PC-9 (cell line): ENCODE measurements at regions not wholly inside any gene's neighbourhood (a gene's known extent, or its start where the extent isn't known, plus 50 kb on each side); places are given as distances from the start of the nearest gene placed in this dataset.
A peak's percentile ranks its signal among the peaks of the same experiment; 100 is the strongest.

Experiments used
- BruUV-seq: library from RNA; stranded (reverse); fragments of 400-500 nt; replicated peaks from 2 replicates; lab custom pipeline; 2021; lab: Mats Ljungman, UMichigan
- CTCF ChIA-PET: fragments of 300-600 bp; sonication (Branson Sonifier 250); formaldehyde crosslinking; loops from one replicate; lab custom pipeline; 2022; ENCODE audit warnings: antibody characterized with exemption; lab: Charles Lee
- POLR2A ChIA-PET: fragments of 300-600 bp; sonication (Branson Sonifier 250); formaldehyde crosslinking; loops from one replicate; lab custom pipeline; 2022; ENCODE audit warnings: antibody characterized with exemption; ENCODE audit not compliant: unreplicated experiment; lab: Charles Lee
- DNase-seq, 2 experiments: peaks; one replicate each; pipeline versions ENCODE4 v3.0.0 to v3.0.0-alpha.2; 2015 to 2022; ENCODE audit warnings: mixed read lengths in 1 of 2
- H2AFZ ChIP-seq: fragments of 200-600 bp; sonication (generic); 2 replicates; pipeline ENCODE4 v1.8.1; 2017; ENCODE audit warnings: antibody characterized with exemption
- H3F3A ChIP-seq: fragments of 200-600 bp; sonication (generic); 2 replicates; pipeline ENCODE4 v1.8.1; 2017; ENCODE audit warnings: antibody characterized with exemption, mild to moderate bottlenecking, low read depth; ENCODE audit not compliant: insufficient read depth
- H3K27ac ChIP-seq: fragments of 200-600 bp; sonication (generic); 2 replicates; pipeline ENCODE4 v1.6.1; 2016; ENCODE audit warnings: mixed run types
- H3K27me3 ChIP-seq: fragments of 200-600 bp; sonication (generic); 2 replicates; pipeline ENCODE4 v1.6.1; 2016; ENCODE audit warnings: low read depth, mixed run types; ENCODE audit not compliant: insufficient read depth
- H3K36me3 ChIP-seq: fragments of 200-600 bp; sonication (generic); 2 replicates; pipeline ENCODE4 v1.6.1; 2016; ENCODE audit warnings: low read depth, mixed run types
- H3K4me1 ChIP-seq: fragments of 200-600 bp; sonication (generic); replicated peaks from 2 replicates; pipeline ENCODE4 v1.6.1; 2016; ENCODE audit warnings: mixed run types; ENCODE audit not compliant: insufficient read depth
- H3K4me2 ChIP-seq: fragments of 200-600 bp; sonication (generic); 2 replicates; pipeline ENCODE4 v1.6.1; 2017; ENCODE audit warnings: mixed run types
- H3K4me3 ChIP-seq: fragments of 200-600 bp; sonication (generic); 2 replicates; pipeline ENCODE4 v1.6.1; 2016; ENCODE audit warnings: mixed run types
- H3K79me2 ChIP-seq: fragments of 200-600 bp; sonication (generic); 2 replicates; pipeline ENCODE4 v1.6.1; 2017; ENCODE audit warnings: low read depth, mixed run types
- H3K9me2 ChIP-seq: fragments of 200-600 bp; sonication (generic); 2 replicates; pipeline ENCODE4 v1.8.1; 2017; ENCODE audit warnings: mild to moderate bottlenecking; ENCODE audit not compliant: insufficient read depth
- H3K9me3 ChIP-seq: fragments of 200-600 bp; sonication (generic); 2 replicates; pipeline ENCODE4 v1.8.1; 2016; ENCODE audit warnings: low read depth; ENCODE audit not compliant: insufficient read depth
- H4K20me1 ChIP-seq: fragments of 200-600 bp; sonication (generic); 2 replicates; pipeline ENCODE4 v1.8.1; 2017; ENCODE audit not compliant: insufficient read depth
- EZH2 ChIP-seq: fragments of 200-600 bp; sonication (generic); IDR thresholded peaks from 2 replicates; pipeline ENCODE4 v1.8.0; 2017; ENCODE audit warnings: antibody characterized with exemption, low read depth
- intact Hi-C: fragments of 100-400 bp; cut with micrococcal nuclease; formaldehyde crosslinking; loops from one replicate; pipeline ENCODE4 v1.10.0; 2022; ENCODE audit not compliant: unreplicated experiment
- TF ChIP-seq, protein P1 (sequence below): fragments of 200-600 bp; sonication (generic); conservative IDR thresholded peaks from 2 replicates; pipeline ENCODE4 v1.6.1; 2017; ENCODE audit warnings: mixed run types, antibody characterized with exemption, mild to moderate bottlenecking, moderate library complexity

- no TSS peak for BruUV-seq
- POLR2A ChIA-PET, result interaction anchor here (0.7 kb wide), 1 partner anchor 621 kb away, joined by 3 read pairs; no protein-coding TSS in a partner anchor
- peaks cover 32% of the 10 kb centered on the region for H3K9me3 ChIP-seq
- no peaks in the 10 kb centered on the region for H3K79me2 ChIP-seq
- H3K4me2 ChIP-seq, result peak overlapping the region; percentile 66
- H3K27me3 ChIP-seq, result no peaks in the 10 kb centered on the region
- H2AFZ ChIP-seq, result peak overlapping the region; percentile 25; the same call in 1 of the 2 replicates
- intact Hi-C loops, result loop anchor here (1.0 to 5.0 kb wide), 4 partner anchors 28 to 501 kb away; no protein-coding TSS in a partner anchor
- CTCF ChIA-PET, result interaction anchor here (0.6 to 0.9 kb wide), 2 partner anchors 35 to 322 kb away, joined by 3 read pairs; no protein-coding TSS in a partner anchor
- TF ChIP-seq, protein P1, sequence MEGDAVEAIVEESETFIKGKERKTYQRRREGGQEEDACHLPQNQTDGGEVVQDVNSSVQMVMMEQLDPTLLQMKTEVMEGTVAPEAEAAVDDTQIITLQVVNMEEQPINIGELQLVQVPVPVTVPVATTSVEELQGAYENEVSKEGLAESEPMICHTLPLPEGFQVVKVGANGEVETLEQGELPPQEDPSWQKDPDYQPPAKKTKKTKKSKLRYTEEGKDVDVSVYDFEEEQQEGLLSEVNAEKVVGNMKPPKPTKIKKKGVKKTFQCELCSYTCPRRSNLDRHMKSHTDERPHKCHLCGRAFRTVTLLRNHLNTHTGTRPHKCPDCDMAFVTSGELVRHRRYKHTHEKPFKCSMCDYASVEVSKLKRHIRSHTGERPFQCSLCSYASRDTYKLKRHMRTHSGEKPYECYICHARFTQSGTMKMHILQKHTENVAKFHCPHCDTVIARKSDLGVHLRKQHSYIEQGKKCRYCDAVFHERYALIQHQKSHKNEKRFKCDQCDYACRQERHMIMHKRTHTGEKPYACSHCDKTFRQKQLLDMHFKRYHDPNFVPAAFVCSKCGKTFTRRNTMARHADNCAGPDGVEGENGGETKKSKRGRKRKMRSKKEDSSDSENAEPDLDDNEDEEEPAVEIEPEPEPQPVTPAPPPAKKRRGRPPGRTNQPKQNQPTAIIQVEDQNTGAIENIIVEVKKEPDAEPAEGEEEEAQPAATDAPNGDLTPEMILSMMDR, result no peak
- no peak for TF ChIP-seq EZH2
- H3K9me2 ChIP-seq, result no peaks in the 10 kb centered on the region
- DNase-seq, result peak; percentile 45 to 98
- H4K20me1 ChIP-seq, result no peaks in the 10 kb centered on the region
- peaks cover 59% of the 10 kb centered on the region for H3K4me1 ChIP-seq
- no peak overlapping the region; the same call in 1 of the 2 replicates for H3K4me3 ChIP-seq
- H3K27ac ChIP-seq, result peak overlapping the region; percentile 100
- H3F3A ChIP-seq, result peaks cover 58% of the 10 kb centered on the region
- H3K36me3 ChIP-seq, result peaks cover 11% of the 10 kb centered on the region
Observed at GRCh38 chr11:128207861-128208321, 379.5 kb downstream of the ETS1 start.

- ChIA-PET CTCF (no interaction called here), POLR2A (no interaction called here)
- H3K9me2 ChIP-seq, result no peaks in the 10 kb centered on the region
- H3K4me3 ChIP-seq, result peak overlapping the region; percentile 30; the same call in 1 of the 2 replicates
- H3K79me2 ChIP-seq, result no peaks in the 10 kb centered on the region
- no TSS peak for BruUV-seq
- H2AFZ ChIP-seq, result no peak overlapping the region
- H3K4me2 ChIP-seq, result no peak overlapping the region
- peaks cover 23% of the 10 kb centered on the region for H3K9me3 ChIP-seq
- H3K36me3 ChIP-seq, result peaks cover 11% of the 10 kb centered on the region
- H4K20me1 ChIP-seq, result no peaks in the 10 kb centered on the region
- H3K4me1 ChIP-seq, result peaks cover 55% of the 10 kb centered on the region
- intact Hi-C loops, result loop anchor here (5.0 kb wide), 1 partner anchor 34 kb away; no protein-coding TSS in a partner anchor
- TF ChIP-seq, protein P1, result no peak
- no peak for TF ChIP-seq EZH2
- peak overlapping the region; percentile 100 for H3K27ac ChIP-seq
- H3K27me3 ChIP-seq, result no peaks in the 10 kb centered on the region
- peak in 1 of 2 experiments; percentile 48 for DNase-seq
- H3F3A ChIP-seq, result peaks cover 54% of the 10 kb centered on the region
Observed at GRCh38 chr11:128206461-128206860, 380.9 kb downstream of the ETS1 start.

DNA sequence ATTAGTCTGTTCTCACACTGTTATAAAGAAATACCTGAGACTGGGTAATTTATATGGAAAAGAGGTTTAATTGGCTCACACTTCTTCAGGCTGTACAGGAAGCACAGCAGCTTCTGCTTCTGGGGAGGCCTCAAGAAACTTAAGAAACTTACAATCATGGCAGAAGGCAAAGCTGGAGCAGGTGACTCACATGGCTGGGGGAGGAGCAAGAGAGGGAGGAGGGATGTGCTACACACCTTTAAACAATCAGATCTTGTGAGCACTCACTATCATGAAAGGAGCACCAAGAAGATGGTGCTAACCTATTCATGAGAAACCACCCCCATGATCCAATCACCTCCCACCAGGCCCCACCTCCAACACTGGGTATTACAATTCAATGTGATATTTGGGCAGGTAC lies 381.6 kb downstream of the ETS1 start:
- peak overlapping the region; percentile 100 for H3K27ac ChIP-seq
- H3K79me2 ChIP-seq, result no peaks in the 10 kb centered on the region
- no peak overlapping the region; the same call in 1 of the 2 replicates for H3K4me3 ChIP-seq
- peaks cover 22% of the 10 kb centered on the region; the same call in 1 of the 2 replicates for H3K9me3 ChIP-seq
- no peaks in the 10 kb centered on the region for H4K20me1 ChIP-seq
- H3K27me3 ChIP-seq, result no peaks in the 10 kb centered on the region
- ChIA-PET POLR2A (no interaction called here), CTCF (no interaction called here)
- H3K4me1 ChIP-seq, result peaks cover 49% of the 10 kb centered on the region
- H2AFZ ChIP-seq, result no peak overlapping the region
- TF ChIP-seq, protein P1, result no peak
- TF ChIP-seq EZH2, result no peak
- intact Hi-C loops, result loop anchor here (5.0 kb wide), 1 partner anchor 33 kb away; no protein-coding TSS in a partner anchor
- no peak for DNase-seq
- peaks cover 11% of the 10 kb centered on the region for H3K36me3 ChIP-seq
- BruUV-seq, result no TSS peak
- H3K4me2 ChIP-seq, result no peak overlapping the region
- H3F3A ChIP-seq, result peaks cover 47% of the 10 kb centered on the region
- no peaks in the 10 kb centered on the region for H3K9me2 ChIP-seq
